Neuronal stem cell (in vitro differentiated cells): ENCODE measurements at regions not wholly inside any gene's neighbourhood (a gene's known extent, or its start where the extent isn't known, plus 50 kb on each side); places are given as distances from the start of the nearest gene placed in this dataset.
A peak's percentile ranks its signal among the peaks of the same experiment; 100 is the strongest.

Experiments used
- DNase-seq: peaks from one replicate; pipeline ENCODE4 v3.0.0-alpha.2; 2013; ENCODE audit warnings: low spot score
- H2AFZ ChIP-seq: one replicate; pipeline ENCODE4 v1.6.1; 2013; ENCODE audit warnings: mild to moderate bottlenecking, low read length, inconsistent platforms
- H2AK5ac ChIP-seq: 2 replicates; pipeline ENCODE4 v1.6.1; 2013; ENCODE audit warnings: low read depth, mild to moderate bottlenecking, inconsistent platforms, low read length, moderate library complexity, mixed read lengths
- H2BK120ac ChIP-seq: 2 replicates; pipeline ENCODE4 v1.6.1; 2013; ENCODE audit warnings: low read depth, mild to moderate bottlenecking, inconsistent platforms, low read length, moderate library complexity, mixed read lengths
- H2BK12ac ChIP-seq: one replicate; pipeline ENCODE4 v1.6.1; 2013; ENCODE audit warnings: low read length, inconsistent platforms
- H2BK15ac ChIP-seq: 2 replicates; pipeline ENCODE4 v1.6.1; 2013; ENCODE audit warnings: mild to moderate bottlenecking, low read length, inconsistent platforms, mixed read lengths
- H2BK5ac ChIP-seq: one replicate; pipeline ENCODE4 v1.6.1; 2013; ENCODE audit warnings: inconsistent platforms, mild to moderate bottlenecking, low read length, moderate library complexity
- H3K14ac ChIP-seq: one replicate; pipeline ENCODE4 v1.6.1; 2013; ENCODE audit warnings: low read length, inconsistent platforms
- H3K18ac ChIP-seq: 2 replicates; pipeline ENCODE4 v1.6.1; 2013; ENCODE audit warnings: low read length, inconsistent platforms
- H3K23ac ChIP-seq: 2 replicates; pipeline ENCODE4 v1.6.1; 2013; ENCODE audit warnings: low read depth, mild to moderate bottlenecking, mixed read lengths, low read length, inconsistent platforms; ENCODE audit not compliant: poor library complexity
- H3K27ac ChIP-seq: replicated peaks from 3 replicates; pipeline ENCODE4 v1.5.1; 2013; ENCODE audit warnings: low read length, inconsistent platforms
- H3K27me3 ChIP-seq, 3 experiments: 2 replicates each; pipeline ENCODE4 v1.6.1; 2013; ENCODE audit warnings: low read length in 3 of 3, mild to moderate bottlenecking in 2 of 3, inconsistent platforms in 1 of 3, low read depth in 1 of 3, mixed read lengths in 1 of 3, moderate library complexity in 1 of 3; ENCODE audit not compliant: control insufficient read depth in 3 of 3, insufficient read depth in 3 of 3
- H3K36me3 ChIP-seq, 2 donors: replicated peaks in 1 of 2; 2 replicates each; pipeline ENCODE4 v1.6.1; 2013; ENCODE audit warnings: low read length in 2 of 2; ENCODE audit not compliant: control insufficient read depth in 2 of 2, insufficient read depth in 2 of 2
- H3K4ac ChIP-seq: 2 replicates; pipeline ENCODE4 v1.6.1; 2013; ENCODE audit warnings: inconsistent platforms, mild to moderate bottlenecking, low read length, moderate library complexity
- H3K4me1 ChIP-seq, 2 donors: 1 replicate in 1 of 2; 2 replicates in 1 of 2; pipeline ENCODE4 v1.6.1; 2013; ENCODE audit warnings: low read length in 2 of 2, low read depth in 1 of 2; ENCODE audit not compliant: control insufficient read depth in 2 of 2, insufficient read depth in 1 of 2
- H3K4me2 ChIP-seq: one replicate; pipeline ENCODE4 v1.6.1; 2013; ENCODE audit warnings: mild to moderate bottlenecking, low read length, inconsistent platforms; ENCODE audit not compliant: insufficient read depth, poor library complexity, severe bottlenecking
- H3K4me3 ChIP-seq, 2 donors: 2 replicates each; pipeline ENCODE4 v1.5.1; 2013; ENCODE audit warnings: low read length in 2 of 2, mild to moderate bottlenecking in 2 of 2, inconsistent platforms in 1 of 2, moderate library complexity in 1 of 2
- H3K79me1 ChIP-seq: one replicate; pipeline ENCODE4 v1.6.1; 2013; ENCODE audit warnings: low read depth, mild to moderate bottlenecking, inconsistent platforms, low read length, moderate library complexity
- H3K9ac ChIP-seq: one replicate; pipeline ENCODE4 v1.6.1; 2013; ENCODE audit warnings: mild to moderate bottlenecking, low read depth, low read length, inconsistent platforms; ENCODE audit not compliant: poor library complexity
- H3K9me3 ChIP-seq, 2 donors: replicated peaks in 1 of 2; 2 replicates each; pipeline versions ENCODE3 to v1.6.1; 2013; ENCODE audit warnings: low read length in 2 of 2, mild to moderate bottlenecking in 2 of 2, inconsistent platforms in 1 of 2, low read depth in 1 of 2, mixed read lengths in 1 of 2, moderate library complexity in 1 of 2; ENCODE audit not compliant: control insufficient read depth in 2 of 2, insufficient read depth in 1 of 2
- H4K8ac ChIP-seq: one replicate; pipeline ENCODE4 v1.6.1; 2013; ENCODE audit warnings: low read depth, mild to moderate bottlenecking, inconsistent platforms, low read length, moderate library complexity
- H4K91ac ChIP-seq: one replicate; pipeline ENCODE4 v1.6.1; 2013; ENCODE audit warnings: low read length, low read depth, mild to moderate bottlenecking, inconsistent platforms; ENCODE audit not compliant: poor library complexity
- WGBS, 2 donors: extraction: QIAGEN DNeasy Blood & Tissue Kit; methylation state at CpG; one replicate each; pipeline ENCODE4 v1.1.7; 2013; ENCODE audit warnings: missing lambda C conversion rate in 2 of 2, mixed read lengths in 1 of 2; ENCODE audit not compliant: insufficient read length in 2 of 2, insufficient replicate concordance in 1 of 2; ENCODE audit errors: extremely low coverage in 2 of 2; 5-methylcytosine and 5-hydroxymethylcytosine counted together

DNA sequence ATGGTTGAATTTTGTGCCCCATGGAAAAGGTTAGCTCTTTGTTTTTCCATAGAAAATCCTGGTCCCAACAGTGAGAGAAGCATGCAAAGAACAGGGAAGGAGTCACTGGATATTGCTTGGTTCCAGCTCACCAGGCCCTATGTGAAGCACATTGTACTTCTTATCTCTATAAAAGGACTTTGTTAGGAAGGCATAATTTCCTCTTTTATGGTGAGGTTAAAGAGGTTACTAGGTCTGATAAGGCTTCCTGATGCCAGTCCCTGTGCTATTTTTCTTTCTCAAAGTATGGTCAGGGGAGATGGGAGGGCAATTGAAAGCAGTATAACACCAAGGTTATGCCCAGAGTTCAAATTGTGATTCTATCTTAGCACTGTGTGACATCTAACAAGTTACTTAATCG is 162.6 kb downstream of the KIF18A start:
- Histone ChIP-seq H3K4ac (no peak overlapping the region), H2BK120ac (no peak overlapping the region), H3K4me1 (no peaks in the 10 kb centered on the region), H2AK5ac (no peak overlapping the region), H3K9me3 (no peaks in the 10 kb centered on the region), H3K23ac (no peak overlapping the region), H2AFZ (no peak overlapping the region), H3K18ac (no peak overlapping the region), H3K27ac (no peak overlapping the region), H3K36me3 (no peaks in the 10 kb centered on the region), H4K91ac (no peak overlapping the region), H2BK15ac (no peak overlapping the region), H3K79me1 (no peaks in the 10 kb centered on the region), H3K14ac (no peak overlapping the region), H3K4me2 (no peak overlapping the region), H2BK12ac (no peak overlapping the region), H2BK5ac (no peak overlapping the region), H3K27me3 (peaks cover 0 to 2% (median 0%) of the 10 kb centered on the region in 3 experiments), H3K9ac (no peak overlapping the region), H4K8ac (no peak overlapping the region), H3K4me3 (no peak overlapping the region)
- WGBS, 2 donors = no CpG with 5 or more reads among the region's 1 CpG
- DNase-seq = no peak

DNA sequence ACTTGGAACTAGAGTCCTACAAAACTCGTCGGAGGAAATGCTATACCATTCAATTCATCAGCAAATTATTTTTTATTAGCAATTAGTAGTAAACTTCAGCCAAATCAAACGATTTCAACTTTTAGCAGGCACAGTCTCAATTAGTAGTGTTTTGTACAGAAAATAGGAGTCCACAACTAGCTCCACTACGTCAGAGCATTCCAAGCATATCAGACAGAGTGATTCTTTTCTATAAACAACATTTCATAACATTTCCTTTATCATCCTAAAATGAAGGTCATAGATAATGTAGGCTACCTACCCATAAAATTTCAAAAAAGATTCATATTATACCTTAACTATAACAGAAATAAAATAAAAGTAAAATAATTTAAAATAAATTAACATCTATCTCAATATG is 169.9 kb downstream of the KIF18A start:
- Histone ChIP-seq H4K91ac (no peak overlapping the region), H3K4me3 (no peak overlapping the region), H3K18ac (no peak overlapping the region), H3K23ac (no peak overlapping the region), H3K36me3 (no peaks in the 10 kb centered on the region), H3K9ac (no peak overlapping the region), H3K27me3 (no peaks in the 10 kb centered on the region), H3K4me2 (no peak overlapping the region), H3K79me1 (no peaks in the 10 kb centered on the region), H2BK12ac (no peak overlapping the region), H3K14ac (no peak overlapping the region), H3K9me3 (no peaks in the 10 kb centered on the region), H4K8ac (no peak overlapping the region), H3K4me1 (peaks cover 0 to under 1% of the 10 kb centered on the region in 2 donors), H2AK5ac (no peak overlapping the region), H3K4ac (no peak overlapping the region), H2BK120ac (no peak overlapping the region), H2AFZ (no peak overlapping the region), H2BK5ac (no peak overlapping the region), H2BK15ac (no peak overlapping the region), H3K27ac (no peak overlapping the region)
- no CpG with 5 or more reads among the region's 4 CpGs for WGBS, 2 donors
- DNase-seq = no peak

DNA sequence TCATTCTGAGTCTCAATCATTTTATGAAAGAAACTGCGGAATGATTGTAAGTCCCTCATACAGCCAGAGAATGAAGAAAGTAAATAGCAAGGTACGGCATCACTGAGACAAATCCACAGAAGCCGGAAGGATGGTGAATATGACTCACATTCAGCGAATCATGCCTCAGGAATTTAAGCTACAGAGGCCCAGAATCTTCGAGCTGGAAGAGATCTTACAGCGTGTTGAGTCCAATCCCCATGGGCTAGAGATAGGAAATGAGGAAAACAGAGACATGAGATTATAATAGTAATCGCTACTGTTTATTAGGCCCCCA is 173.2 kb downstream of the KIF18A start:
- Histone ChIP-seq H3K4me1 (peaks cover 0 to 9% of the 10 kb centered on the region in 2 donors), H2BK15ac (no peak overlapping the region), H3K27me3 (no peaks in the 10 kb centered on the region), H3K14ac (no peak overlapping the region), H4K8ac (no peak overlapping the region), H3K18ac (no peak overlapping the region), H3K23ac (no peak overlapping the region), H2BK5ac (no peak overlapping the region), H3K4me2 (no peak overlapping the region), H3K36me3 (no peaks in the 10 kb centered on the region), H3K27ac (no peak overlapping the region), H2AK5ac (no peak overlapping the region), H2BK12ac (no peak overlapping the region), H4K91ac (no peak overlapping the region), H2BK120ac (no peak overlapping the region), H3K4ac (no peak overlapping the region), H3K9ac (no peak overlapping the region), H3K9me3 (no peaks in the 10 kb centered on the region), H2AFZ (peak overlapping the region; percentile 62), H3K4me3 (no peak overlapping the region), H3K79me1 (no peaks in the 10 kb centered on the region)
- WGBS, 2 donors = no CpG with 5 or more reads among the region's 7 CpGs
- no peak for DNase-seq

DNA sequence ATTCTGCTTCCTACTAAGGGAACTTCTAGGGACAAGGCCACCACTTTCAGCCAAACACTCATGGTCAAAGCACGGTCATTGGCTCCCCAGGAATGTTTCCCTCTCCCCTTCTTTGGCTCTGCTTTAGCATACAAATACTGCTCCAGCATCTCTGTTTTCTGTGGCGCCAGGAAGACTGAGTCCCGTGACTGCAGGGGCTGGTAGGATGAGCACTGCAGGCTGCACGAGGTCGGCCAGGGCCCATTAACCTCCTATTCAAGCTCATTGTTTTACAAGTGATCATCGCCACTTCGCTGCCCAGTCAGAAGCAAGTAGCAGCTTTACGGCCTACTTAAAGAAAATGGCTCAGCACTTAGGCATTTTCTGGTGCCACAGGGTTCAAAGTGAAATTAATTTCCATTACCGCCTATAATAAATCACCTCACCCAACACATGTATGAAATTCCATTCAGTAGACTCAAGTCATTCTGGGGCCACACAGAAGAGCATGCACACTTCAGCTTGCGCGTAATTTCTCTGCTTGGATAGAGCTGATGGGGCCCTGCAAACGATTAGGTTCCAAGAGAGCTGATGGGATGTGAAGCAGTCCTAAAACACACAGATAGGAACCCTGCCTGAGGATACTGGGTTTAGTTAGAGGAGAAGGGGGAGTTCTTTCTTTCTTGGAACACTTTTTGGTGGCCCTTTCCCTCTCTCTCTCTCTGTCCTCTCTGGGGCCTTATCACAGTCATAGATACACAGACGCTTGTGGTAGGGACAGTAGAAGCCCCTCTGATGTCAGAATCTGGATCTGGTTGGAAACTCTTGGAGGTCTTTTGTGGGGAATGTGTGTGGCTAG is 173.7 kb downstream of the KIF18A start:
- H3K18ac ChIP-seq = no peak overlapping the region
- H2BK120ac ChIP-seq = no peak overlapping the region
- no peak for DNase-seq
- H3K9me3 ChIP-seq = no peaks in the 10 kb centered on the region
- H4K91ac ChIP-seq = no peak overlapping the region
- no peak overlapping the region for H3K9ac ChIP-seq
- H3K4me2 ChIP-seq = no peak overlapping the region
- no peak overlapping the region for H2AK5ac ChIP-seq
- H3K23ac ChIP-seq = no peak overlapping the region
- no CpG with 5 or more reads among the region's 13 CpGs for WGBS, 2 donors
- H2BK5ac ChIP-seq = no peak overlapping the region
- H3K14ac ChIP-seq = no peak overlapping the region
- no peak overlapping the region for H2BK12ac ChIP-seq
- H3K27me3 ChIP-seq = no peaks in the 10 kb centered on the region
- H3K27ac ChIP-seq = no peak overlapping the region
- H3K4me3 ChIP-seq = no peak overlapping the region
- no peaks in the 10 kb centered on the region for H3K36me3 ChIP-seq
- peaks cover 0 to 9% of the 10 kb centered on the region in 2 donors for H3K4me1 ChIP-seq
- no peaks in the 10 kb centered on the region for H3K79me1 ChIP-seq
- no peak overlapping the region for H3K4ac ChIP-seq
- no peak overlapping the region for H4K8ac ChIP-seq
- H2BK15ac ChIP-seq = no peak overlapping the region
- H2AFZ ChIP-seq = peak overlapping the region; percentile 62
